Heart left ventricle (tissue), 16 donors: ENCODE measurements at regions not wholly inside any gene's neighbourhood (a gene's known extent, or its start where the extent isn't known, plus 50 kb on each side); places are given as distances from the start of the nearest gene placed in this dataset.

Experiments
- ATAC-seq, 4 donors: fragments of 200-7000 bp; cut with Tn5 transposase; one replicate each; pipeline ENCODE4 v1.9.1; 2020 to 2022; ENCODE audit warnings: moderate library complexity in 4 of 4, mild to moderate bottlenecking in 3 of 4, moderate number of reproducible peaks in 1 of 4
- DNase-seq, 5 donors: peaks; one replicate each; pipeline ENCODE4 v3.0.0-alpha.2; 2020
- H3K27ac ChIP-seq, 12 donors: fragments of 200-600 bp; sonication (generic) in 4 of 12; one replicate each; pipeline versions ENCODE4 v1.5.0 to v1.8.0; 2016 to 2022; ENCODE audit warnings: mild to moderate bottlenecking in 2 of 12
- H3K27me3 ChIP-seq, 9 donors: fragments of 200-600 bp; sonication (generic) in 2 of 9; one replicate each; pipeline versions ENCODE4 v1.5.1 to v1.8.0; 2016 to 2022; ENCODE audit warnings: mild to moderate bottlenecking in 3 of 9
- H3K36me3 ChIP-seq, 9 donors: fragments of 200-600 bp; sonication (generic) in 2 of 9; one replicate each; pipeline versions ENCODE4 v1.5.0 to v1.8.0; 2018 to 2022; ENCODE audit warnings: mild to moderate bottlenecking in 2 of 9
- H3K4me1 ChIP-seq, 12 donors: fragments of 200-600 bp; sonication (generic) in 4 of 12; one replicate each; pipeline versions ENCODE4 v1.5.0 to v1.8.0; 2016 to 2022; ENCODE audit warnings: mild to moderate bottlenecking in 3 of 12
- H3K4me3 ChIP-seq, 12 donors: fragments of 200-600 bp; sonication (generic) in 4 of 12; one replicate each; pipeline versions ENCODE4 v1.5.0 to v1.8.0; 2017 to 2022; ENCODE audit warnings: mild to moderate bottlenecking in 9 of 12, moderate library complexity in 4 of 12
- H3K9me3 ChIP-seq, 12 donors: fragments of 200-600 bp; sonication (generic) in 4 of 12; one replicate each; pipeline versions ENCODE4 v1.5.0 to v1.8.0; 2016 to 2022; ENCODE audit warnings: mild to moderate bottlenecking in 1 of 12
- CTCF ChIP-seq, 12 donors: fragments of 200-600 bp; sonication (generic) in 4 of 12; IDR thresholded peaks; one replicate each; pipeline versions ENCODE4 v1.5.0 to v1.8.0; 2018 to 2022; ENCODE audit warnings: antibody characterized with exemption in 12 of 12, mild to moderate bottlenecking in 5 of 12
- POLR2A ChIP-seq, 2 donors: fragments of 450-650 bp; IDR thresholded peaks; one replicate each; pipeline ENCODE4 v1.6.1; 2017; ENCODE audit warnings: antibody characterized with exemption in 2 of 2, mild to moderate bottlenecking in 2 of 2, moderate library complexity in 2 of 2
- WGBS, 4 donors: extraction: QIAGEN DNeasy Blood & Tissue Kit in 2 of 4; methylation state at CpG; one replicate each; pipeline versions ENCODE4 v1.1.5 to v1.1.7; 2013 to 2018; 5-methylcytosine and 5-hydroxymethylcytosine counted together
- intact Hi-C, 10 donors: fragments of 100-400 bp; cut with DNase I; formaldehyde crosslinking; loops; one replicate each; pipeline versions ENCODE4 v1.11.1 to v1.14.2; 2022
- donor health status: ischemic (EF 13 %, LVEDD 7.1; RV severe dilation, severe dysfunction).
- donor health status: healthy with polysubstance abuse.
- donor health status: DM: no; HTN: yes; CAD: no.
- donor health status: DM: no; HTN: no; CAD: no.
- donor health status: ischemic (EF 25% LVEDD 6.9; RV normal size, moderate dysfunction).
- donor health status: ischemic (EF 25% LVEDD 5.7; RV mildly dilated, moderate dysfunction).
- donor health status: healthy.
- donor health status: DM: yes; HTN: yes; CAD: no.
- donor health status: ischemic (EF 35%, LVEDD 5.7; RV mildly dilated, moderate dysfunction).
- donor health status: nonischemic (EF 11% LVEDD 7.7; RV severe dilation, severe dysfunction).
- donor health status: DM: yes; HTN: yes; CAD: no.
- donor health status: PGD.
- donor health status: ischemic (EF 29% LVEDD 5.4; RV normal size, mild dysfunction).
- donor health status: nonischemic (EF 23%, LVEDD 6.1; RV moderate dilation, normal function).

GRCh38 chr12:113735131-113735530, 231.0 kb downstream of the RBM19 start:
- Histone ChIP-seq H3K27ac (no peak overlapping the region), H3K4me1 (no peaks in the 10 kb centered on the region), H3K27me3 (peaks cover 0 to 43% (median 8%) of the 10 kb centered on the region in 9 donors), H3K36me3 (no peaks in the 10 kb centered on the region), H3K9me3 (peaks cover 0 to 10% (median 0%) of the 10 kb centered on the region in 12 donors), H3K4me3 (no peak overlapping the region)
- ATAC-seq (no peak), DNase-seq (no peak)
- WGBS, 4 donors, result 16 to 24% (median 19%) methylated on average over 17 of the region's 17 CpGs
- TF ChIP-seq POLR2A (IDR thresholded peaks at IDR 0.05) (no peak), CTCF (IDR thresholded peaks at IDR 0.05) (no peak)
- intact Hi-C loops, result no loop called here

GRCh38 chr12:113734503-113734902, 231.6 kb downstream of the RBM19 start:
- ATAC-seq, result no peak
- no peak for TF ChIP-seq POLR2A (IDR thresholded peaks at IDR 0.05)
- no peak for TF ChIP-seq CTCF (IDR thresholded peaks at IDR 0.05)

GRCh38 chr12:113732916-113733315, 233.2 kb downstream of the RBM19 start:
- Histone ChIP-seq H3K4me3 (no peak overlapping the region), H3K27me3 (peaks cover 0 to 51% (median 8%) of the 10 kb centered on the region in 9 donors), H3K4me1 (no peaks in the 10 kb centered on the region), H3K9me3 (peaks cover 0 to under 1% (median 0%) of the 10 kb centered on the region in 12 donors), H3K36me3 (no peaks in the 10 kb centered on the region), H3K27ac (no peak overlapping the region)
- intact Hi-C loops, result no loop called here
- no peak for DNase-seq
- WGBS, 4 donors, result 69 to 80% (median 75%) methylated on average over 4 of the region's 4 CpGs
- TF ChIP-seq CTCF (IDR thresholded peaks at IDR 0.05) (no peak), POLR2A (IDR thresholded peaks at IDR 0.05) (no peak)
- no peak for ATAC-seq

More at GRCh38 chr12:113734503-113734902, 231.6 kb downstream of the RBM19 start:
- DNase-seq, result no peak
- intact Hi-C loops, result no loop called here
- Histone ChIP-seq H3K36me3 (no peaks in the 10 kb centered on the region), H3K4me1 (no peaks in the 10 kb centered on the region), H3K27ac (no peak overlapping the region), H3K27me3 (peaks cover 0 to 47% (median 8%) of the 10 kb centered on the region in 9 donors), H3K9me3 (peaks cover 0 to 10% (median 0%) of the 10 kb centered on the region in 12 donors), H3K4me3 (no peak overlapping the region)
- 64 to 82% (median 78%) methylated on average over 3 of the region's 3 CpGs for WGBS, 4 donors

- peaks cover 0 to 5% (median 0%) of the 10 kb centered on the region in 12 donors for H3K9me3 ChIP-seq
- WGBS, 4 donors, result 50 to 90% (median 85%) methylated on average over 1 of the region's 1 CpG; no CpG with 5 or more reads in 1 of the 4 donors
- no peak overlapping the region for H3K4me3 ChIP-seq
- intact Hi-C loops, result no loop called here
- H3K27me3 ChIP-seq, result peaks cover 0 to 47% (median 4%) of the 10 kb centered on the region in 9 donors
- H3K36me3 ChIP-seq, result no peaks in the 10 kb centered on the region
- no peaks in the 10 kb centered on the region for H3K4me1 ChIP-seq
- DNase-seq, result no peak
- no peak for ATAC-seq
- TF ChIP-seq CTCF (IDR thresholded peaks at IDR 0.05) (no peak), POLR2A (IDR thresholded peaks at IDR 0.05) (no peak)
- H3K27ac ChIP-seq, result no peak overlapping the region
Measured at GRCh38 chr12:113727651-113728061, 238.5 kb downstream of the RBM19 start.
